K562 (cell line): ENCODE measurements at regions not wholly inside any gene's neighbourhood (a gene's known extent, or its start where the extent isn't known, plus 50 kb on each side); places are given as distances from the start of the nearest gene placed in this dataset.

Source experiments
- CTBP1 ChIP-seq: fragments of 450-650 bp; IDR thresholded peaks from 2 replicates; pipeline ENCODE4 v1.6.1; 2016; ENCODE audit warnings: borderline replicate concordance
- DPF2 ChIP-seq: fragments of 450-650 bp; IDR thresholded peaks from 2 replicates; pipeline ENCODE4 v1.6.1; 2016
- EP400 ChIP-seq: fragments of 450-650 bp; IDR thresholded peaks from 2 replicates; pipeline ENCODE4 v1.6.1; 2017; ENCODE audit warnings: antibody characterized with exemption, mild to moderate bottlenecking, moderate library complexity
- EZH2 ChIP-seq: IDR thresholded peaks from 2 replicates; pipeline ENCODE4 v1.6.1; 2012; ENCODE audit warnings: low read depth, mild to moderate bottlenecking, inconsistent platforms, low read length, borderline replicate concordance
- FOXA3 ChIP-seq, 2 experiments: fragments of 450-650 bp in 1 of 2; sonication (generic) in 1 of 2; formaldehyde crosslinking; IDR thresholded peaks in 1 of 2; conservative IDR thresholded peaks in 1 of 2; 2 replicates each; pipeline versions ENCODE4 v1.4.0 to v1.8.0; 2020 to 2022; ENCODE audit warnings: mild to moderate bottlenecking in 2 of 2, missing genetic modification reagents in 1 of 2
- FOXJ3 ChIP-seq: sonication (generic); formaldehyde crosslinking; IDR thresholded peaks from 2 replicates; pipeline ENCODE4 v1.4.0; 2020; ENCODE audit warnings: mild to moderate bottlenecking, missing genetic modification reagents
- MGA ChIP-seq: fragments of 450-650 bp; IDR thresholded peaks from 2 replicates; pipeline ENCODE4 v1.6.1; 2016; ENCODE audit warnings: mild to moderate bottlenecking, moderate library complexity
- MNT ChIP-seq, 2 experiments: fragments of 450-650 bp; conservative IDR thresholded peaks; 2 replicates each; pipeline ENCODE4 v1.6.1; 2017; ENCODE audit warnings: mild to moderate bottlenecking in 2 of 2, moderate library complexity in 2 of 2
- NCOA2 ChIP-seq, 2 experiments: fragments of 450-650 bp; IDR thresholded peaks; 2 replicates each; pipeline ENCODE4 v1.6.1; 2018; ENCODE audit warnings: mild to moderate bottlenecking in 2 of 2, moderate library complexity in 1 of 2; ENCODE audit not compliant: partially characterized antibody in 2 of 2
- NFIC ChIP-seq: fragments of 450-650 bp; IDR thresholded peaks from 2 replicates; pipeline ENCODE4 v1.6.1; 2017; ENCODE audit warnings: mild to moderate bottlenecking, inconsistent platforms
- POLR3G ChIP-seq: IDR thresholded peaks from 2 replicates; pipeline ENCODE4 v1.6.1; 2011; ENCODE audit not compliant: insufficient read length, insufficient replicate concordance; ENCODE audit errors: extremely low read depth
- RAD51 ChIP-seq: fragments of 450-650 bp; IDR thresholded peaks from 2 replicates; pipeline ENCODE4 v1.7.1; 2016; ENCODE audit warnings: low read depth, mild to moderate bottlenecking, borderline replicate concordance
- TEAD4 ChIP-seq, 2 experiments: sonication (generic) in 1 of 2; formaldehyde crosslinking in 1 of 2; IDR thresholded peaks; 2 replicates each; pipeline versions ENCODE4 v1.6.1 to v1.8.0; 2012 to 2022; ENCODE audit warnings: borderline replicate concordance in 1 of 2, inconsistent platforms in 1 of 2, low read length in 1 of 2, mild to moderate bottlenecking in 1 of 2, missing genetic modification reagents in 1 of 2
- ZNF121 ChIP-seq: sonication (generic); formaldehyde crosslinking; conservative IDR thresholded peaks from 2 replicates; pipeline ENCODE4 v1.8.0; 2022; ENCODE audit warnings: missing genetic modification reagents
- ZNF134 ChIP-seq: fragments of 250-450 bp; sonication (Bioruptor Pico); conservative IDR thresholded peaks from 2 replicates; pipeline ENCODE4 v1.4.0; 2020
- ZNF212 ChIP-seq: fragments of 450-650 bp; formaldehyde crosslinking; IDR thresholded peaks from 2 replicates; pipeline ENCODE4 v1.4.0; 2020; ENCODE audit warnings: mild to moderate bottlenecking

- TF ChIP-seq MGA = peak; percentile 73
- TF ChIP-seq MNT (conservative IDR thresholded peaks at IDR 0.05) = peak; percentile 56 to 71; a peak in 3 of 4 replicates
- TF ChIP-seq ZNF134 (CRISPR knock-in tag) = no peak
- TF ChIP-seq TEAD4 (IDR thresholded peaks at IDR 0.05; ENCODE audit: low read length) = no peak
- TF ChIP-seq TEAD4 (CRISPR knock-in tag; IDR thresholded peaks at IDR 0.05; ENCODE audit: borderline replicate concordance) = no peak
- TF ChIP-seq NFIC = peak; percentile 97
- TF ChIP-seq POLR3G = no peak
- TF ChIP-seq ZNF121 (CRISPR knock-in tag) = no peak
- peak; percentile 49; the same call in 1 of the 2 replicates for TF ChIP-seq CTBP1
- TF ChIP-seq EP400 = peak; percentile 39
- no peak for TF ChIP-seq FOXA3 (CRISPR knock-in tag; conservative IDR thresholded peaks at IDR 0.05 in 1 of 2, IDR thresholded peaks at IDR 0.05 in 1 of 2)
- TF ChIP-seq NCOA2 (IDR thresholded peaks at IDR 0.05; ENCODE audit: partially characterized antibody in 2 of 2) = no peak
- TF ChIP-seq DPF2 = 0 out of 2 replicates have a peak, but pooled peaks have one; percentile 56
- TF ChIP-seq EZH2 = no peak
- peak; percentile 58; the same call in 1 of the 2 replicates for TF ChIP-seq RAD51
- no peak for TF ChIP-seq FOXJ3 (CRISPR knock-in tag)
- TF ChIP-seq ZNF212 (CRISPR knock-in tag) = no peak
Observed at GRCh38 chr6:14502551-14502950, 385.0 kb downstream of the CD83 start (continued).
